Naive thymus-derived CD4-positive, alpha-beta T cell (primary cell): ENCODE measurements at regions not wholly inside any gene's neighbourhood (a gene's known extent, or its start where the extent isn't known, plus 50 kb on each side); places are given as distances from the start of the nearest gene placed in this dataset.
"Not testable (repeated sequence)": the region's sequence is repeated elsewhere in the genome, so short reads cannot be mapped to it uniquely, and the experiment has no call there.

Experiments used
- ATAC-seq: fragments of 150-1000 bp; cut with Tn5 transposase; 2 replicates; pipeline ENCODE4 v1.10.0; 2021; ENCODE audit warnings: mild to moderate bottlenecking, moderate library complexity
- CTCF ChIA-PET: fragments of 350-600 bp; sonication (Branson Sonifier 250); formaldehyde crosslinking; loops from one replicate; lab custom pipeline; 2021; ENCODE audit warnings: antibody characterized with exemption; lab: Charles Lee
- POLR2A ChIA-PET: fragments of 350-600 bp; sonication (Branson Sonifier 250); formaldehyde crosslinking; loops from one replicate; lab custom pipeline; 2021; ENCODE audit warnings: antibody characterized with exemption, inconsistent platforms; lab: Charles Lee
- DNase-seq, 9 donors: peaks; one replicate each; pipeline versions ENCODE4 v3.0.0 to v3.0.0-alpha.2; 2020 to 2022; ENCODE audit warnings: mixed read lengths in 1 of 9
- H3K27ac ChIP-seq: one replicate; pipeline ENCODE4 v1.7.0; 2013; ENCODE audit warnings: mild to moderate bottlenecking, low read depth, low read length, moderate library complexity
- H3K27me3 ChIP-seq, 2 donors: one replicate each; pipeline ENCODE4 v1.7.0; 2013; ENCODE audit warnings: low read length in 2 of 2, mild to moderate bottlenecking in 2 of 2, moderate library complexity in 2 of 2; ENCODE audit not compliant: control insufficient read depth in 2 of 2, insufficient read depth in 2 of 2
- H3K36me3 ChIP-seq, 3 experiments: 1 replicate in 2 of 3; 2 replicates in 1 of 3; pipeline ENCODE4 v1.7.0; 2013; ENCODE audit warnings: low read length in 3 of 3, mild to moderate bottlenecking in 3 of 3, moderate library complexity in 1 of 3; ENCODE audit not compliant: insufficient read depth in 3 of 3, control insufficient read depth in 2 of 3
- H3K4me1 ChIP-seq, 2 donors: one replicate each; pipeline ENCODE4 v1.7.0; 2013; ENCODE audit warnings: low read length in 2 of 2, mild to moderate bottlenecking in 2 of 2, moderate library complexity in 1 of 2; ENCODE audit not compliant: control insufficient read depth in 2 of 2, insufficient read depth in 2 of 2
- H3K4me3 ChIP-seq: 2 replicates; pipeline ENCODE4 v1.7.0; 2013; ENCODE audit warnings: mild to moderate bottlenecking, low read length
- H3K9me3 ChIP-seq, 3 experiments: 1 replicate in 2 of 3; 2 replicates in 1 of 3; pipeline ENCODE4 v1.7.0; 2013; ENCODE audit warnings: low read length in 3 of 3; ENCODE audit not compliant: control insufficient read depth in 2 of 3
- H3K27ac Mint-ChIP-seq, 9 donors: one replicate each; pipeline ENCODE4 v1.8.0; 2020 to 2022; ENCODE audit warnings: mixed read lengths in 9 of 9, mild to moderate bottlenecking in 8 of 9, moderate library complexity in 5 of 9, inconsistent platforms in 2 of 9
- H3K27me3 Mint-ChIP-seq, 5 donors: one replicate each; pipeline ENCODE4 v1.8.0; 2021 to 2022; ENCODE audit warnings: mixed read lengths in 5 of 5, mild to moderate bottlenecking in 1 of 5
- H3K36me3 Mint-ChIP-seq, 5 donors: one replicate each; pipeline ENCODE4 v1.8.0; 2020 to 2022; ENCODE audit warnings: mixed read lengths in 5 of 5, mild to moderate bottlenecking in 3 of 5, inconsistent platforms in 1 of 5
- H3K4me1 Mint-ChIP-seq, 7 donors: one replicate each; pipeline ENCODE4 v1.8.0; 2020 to 2022; ENCODE audit warnings: mixed read lengths in 7 of 7, mild to moderate bottlenecking in 3 of 7, inconsistent platforms in 1 of 7
- H3K4me3 Mint-ChIP-seq, 10 donors: one replicate each; pipeline ENCODE4 v1.8.0; 2020 to 2022; ENCODE audit warnings: mild to moderate bottlenecking in 10 of 10, mixed read lengths in 10 of 10, moderate library complexity in 6 of 10, inconsistent platforms in 2 of 10
- H3K9me3 Mint-ChIP-seq, 11 donors: one replicate each; pipeline ENCODE4 v1.8.0; 2020 to 2022; ENCODE audit warnings: mixed read lengths in 11 of 11, mild to moderate bottlenecking in 4 of 11, inconsistent platforms in 1 of 11, moderate library complexity in 1 of 11
- intact Hi-C, 2 donors: fragments of 100-400 bp; cut with micrococcal nuclease; formaldehyde crosslinking; loops; one replicate each; pipeline ENCODE4 v1.15.1; 2023

- peaks cover 0 to 6% (median 0%) of the 10 kb centered on the region in 11 donors for H3K9me3 Mint-ChIP-seq
- no peak overlapping the region for H3K4me3 Mint-ChIP-seq
- Histone ChIP-seq H3K27ac (no peak overlapping the region), H3K4me3 (no peak overlapping the region), H3K9me3 (no peaks in the 10 kb centered on the region), H3K4me1 (no peaks in the 10 kb centered on the region), H3K27me3 (no peaks in the 10 kb centered on the region), H3K36me3 (no peaks in the 10 kb centered on the region)
- H3K36me3 Mint-ChIP-seq = no peaks in the 10 kb centered on the region
- H3K27ac Mint-ChIP-seq = no peak overlapping the region
- POLR2A ChIA-PET = no interaction called here
- H3K27me3 Mint-ChIP-seq = peaks cover 0 to 7% (median 0%) of the 10 kb centered on the region in 5 donors
- no peaks in the 10 kb centered on the region for H3K4me1 Mint-ChIP-seq
- CTCF ChIA-PET = no interaction called here
- intact Hi-C loops = no loop called here
- no peak for DNase-seq
- ATAC-seq = no peak
These were observed 636.3 kb downstream of the TRIB2 start for GRCh38 chr2:13353083-13353482.

- Histone ChIP-seq H3K4me1 (no peaks in the 10 kb centered on the region), H3K27me3 (no peaks in the 10 kb centered on the region), H3K4me3 (no peak overlapping the region), H3K9me3 (no peaks in the 10 kb centered on the region), H3K27ac (no peak overlapping the region), H3K36me3 (no peaks in the 10 kb centered on the region)
- DNase-seq (no peak), ATAC-seq (no peak)
- ChIA-PET POLR2A (no interaction called here), CTCF (no interaction called here)
- Mint-ChIP-seq H3K36me3 (no peaks in the 10 kb centered on the region), H3K9me3 (peaks cover 0 to 7% (median 0%) of the 10 kb centered on the region in 11 donors), H3K4me3 (no peak overlapping the region), H3K4me1 (no peaks in the 10 kb centered on the region), H3K27me3 (peaks cover 0 to 7% (median 0%) of the 10 kb centered on the region in 5 donors), H3K27ac (no peak overlapping the region)
- intact Hi-C loops = no loop called here
These were observed 637.3 kb downstream of the TRIB2 start for GRCh38 chr2:13354031-13354430.

- not testable (repeated sequence) for H3K36me3 Mint-ChIP-seq
These were observed 665.2 kb downstream of the TRIB2 start for GRCh38 chr2:13381928-13382327.

GRCh38 chr2:13389172-13389571 lies 672.4 kb downstream of the TRIB2 start:
- H3K27ac Mint-ChIP-seq, H3K36me3 Mint-ChIP-seq, H3K27me3 Mint-ChIP-seq, POLR2A ChIA-PET, H3K4me1 ChIP-seq, H3K36me3 ChIP-seq, ATAC-seq, H3K4me3 ChIP-seq, CTCF ChIA-PET, H3K4me1 Mint-ChIP-seq, DNase-seq, H3K27ac ChIP-seq, H3K9me3 ChIP-seq, H3K4me3 Mint-ChIP-seq, intact Hi-C loops, H3K27me3 ChIP-seq: not testable (repeated sequence)
- peaks cover 0 to 16% (median 4%) of the 10 kb centered on the region in 11 donors for H3K9me3 Mint-ChIP-seq

More at GRCh38 chr2:13381928-13382327, 665.2 kb downstream of the TRIB2 start:
- ATAC-seq, H3K4me1 ChIP-seq, intact Hi-C loops, H3K9me3 ChIP-seq, H3K27ac Mint-ChIP-seq, DNase-seq, H3K27me3 Mint-ChIP-seq, H3K36me3 ChIP-seq, H3K27me3 ChIP-seq, H3K4me3 Mint-ChIP-seq, POLR2A ChIA-PET, H3K4me3 ChIP-seq, H3K27ac ChIP-seq, H3K4me1 Mint-ChIP-seq, CTCF ChIA-PET: not testable (repeated sequence)
- H3K9me3 Mint-ChIP-seq = peaks cover 0 to 24% (median 4%) of the 10 kb centered on the region in 11 donors

GRCh38 chr2:13390676-13391075 lies 673.9 kb downstream of the TRIB2 start:
- CTCF ChIA-PET = no interaction called here
- POLR2A ChIA-PET = no interaction called here
- no peak overlapping the region for H3K4me3 Mint-ChIP-seq

GRCh38 chr2:13401312-13401711 lies 684.6 kb downstream of the TRIB2 start:
- peaks cover 1 to 27% (median 11%) of the 10 kb centered on the region in 11 donors for H3K9me3 Mint-ChIP-seq
- CTCF ChIA-PET = no interaction called here
- H3K27ac ChIP-seq = no peak overlapping the region
- no peaks in the 10 kb centered on the region for H3K36me3 Mint-ChIP-seq
- no peaks in the 10 kb centered on the region for H3K9me3 ChIP-seq
- POLR2A ChIA-PET = no interaction called here
- DNase-seq (no peak), ATAC-seq (no peak)
- H3K36me3 ChIP-seq = no peaks in the 10 kb centered on the region
- peaks cover 0 to 8% (median 0%) of the 10 kb centered on the region in 5 donors for H3K27me3 Mint-ChIP-seq
- no peaks in the 10 kb centered on the region for H3K4me1 ChIP-seq
- no peaks in the 10 kb centered on the region for H3K27me3 ChIP-seq
- no peaks in the 10 kb centered on the region for H3K4me1 Mint-ChIP-seq
- no peak overlapping the region for H3K27ac Mint-ChIP-seq
- intact Hi-C loops = no loop called here
- H3K4me3 ChIP-seq = no peak overlapping the region
- H3K4me3 Mint-ChIP-seq = no peak overlapping the region

More at GRCh38 chr2:13390676-13391075, 673.9 kb downstream of the TRIB2 start:
- H3K4me1 Mint-ChIP-seq = no peaks in the 10 kb centered on the region
- Histone ChIP-seq H3K27me3 (no peaks in the 10 kb centered on the region), H3K9me3 (no peaks in the 10 kb centered on the region), H3K27ac (no peak overlapping the region), H3K4me3 (no peak overlapping the region), H3K36me3 (no peaks in the 10 kb centered on the region), H3K4me1 (no peaks in the 10 kb centered on the region)
- peaks cover 0 to 10% (median 4%) of the 10 kb centered on the region in 11 donors for H3K9me3 Mint-ChIP-seq
- DNase-seq (no peak), ATAC-seq (no peak)
- intact Hi-C loops = no loop called here
- no peaks in the 10 kb centered on the region for H3K27me3 Mint-ChIP-seq
- H3K36me3 Mint-ChIP-seq = no peaks in the 10 kb centered on the region
- no peak overlapping the region for H3K27ac Mint-ChIP-seq

- H3K4me3 Mint-ChIP-seq = no peak overlapping the region
- H3K27ac ChIP-seq = no peak overlapping the region
- ATAC-seq = no peak
- intact Hi-C loops = no loop called here
- no peaks in the 10 kb centered on the region for H3K4me1 ChIP-seq
- H3K27me3 ChIP-seq = no peaks in the 10 kb centered on the region
- H3K36me3 ChIP-seq = no peaks in the 10 kb centered on the region
- CTCF ChIA-PET = no interaction called here
- H3K9me3 ChIP-seq = no peaks in the 10 kb centered on the region
- no peak for DNase-seq
- H3K27ac Mint-ChIP-seq = no peak overlapping the region
- H3K4me3 ChIP-seq = no peak overlapping the region
- no peaks in the 10 kb centered on the region for H3K4me1 Mint-ChIP-seq
- POLR2A ChIA-PET = no interaction called here
- no peaks in the 10 kb centered on the region for H3K36me3 Mint-ChIP-seq
- no peaks in the 10 kb centered on the region for H3K27me3 Mint-ChIP-seq
- peaks cover 3 to 18% (median 7%) of the 10 kb centered on the region in 11 donors for H3K9me3 Mint-ChIP-seq
These were observed 697.3 kb downstream of the TRIB2 start for GRCh38 chr2:13413989-13414388.
